ENCODE measurements at regions not wholly inside any gene's neighbourhood (a gene's known extent, or its start where the extent isn't known, plus 50 kb on each side); places are given as distances from the start of the nearest gene placed in this dataset.
A peak's percentile ranks its signal among the peaks of the same experiment; 100 is the strongest.

GRCh38 chr1:191099696-191100095 lies 622.0 kb upstream of the BRINP3 start:
- no peak overlapping the region for H3K27ac ChIP-seq
- no peak for DNase-seq (ENCODE audit: low read depth, low spot score)

GRCh38 chr1:191101960-191102359 lies 624.3 kb upstream of the BRINP3 start:
- H3K27ac ChIP-seq, result no peak overlapping the region
- DNase-seq (ENCODE audit: low read depth, low spot score), result no peak

DNA sequence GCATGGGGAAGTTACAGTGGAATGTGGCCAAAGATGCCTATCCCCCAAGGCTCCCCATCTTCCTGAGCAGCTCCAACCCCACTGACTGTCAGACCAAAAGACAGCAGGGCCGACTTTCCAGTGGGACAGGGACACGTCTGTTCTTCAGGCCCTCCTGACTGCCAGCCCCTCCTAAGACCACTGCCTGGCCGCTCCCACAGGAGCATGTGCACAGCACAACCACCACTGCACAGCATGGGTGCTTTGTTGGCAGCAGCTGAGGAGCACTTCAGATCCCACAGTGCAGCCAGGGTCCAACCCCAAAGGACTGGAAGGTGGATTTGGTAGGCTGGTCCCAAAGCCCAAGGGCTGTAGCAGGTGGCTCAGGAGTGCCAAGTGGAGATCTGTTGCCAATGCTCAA lies 648.3 kb upstream of the BRINP3 start:
- DNase-seq (ENCODE audit: low read depth, low spot score), result no peak

GRCh38 chr1:191134796-191135195 lies 657.1 kb upstream of the BRINP3 start:
- no peak overlapping the region for H3K27ac ChIP-seq
- DNase-seq (ENCODE audit: low read depth, low spot score), result no peak

More for the DNA sequence above, 648.3 kb upstream of the BRINP3 start:
- H3K27ac ChIP-seq, result no peak overlapping the region

- no peak overlapping the region for H3K27ac ChIP-seq
- no peak for DNase-seq (ENCODE audit: low read depth, low spot score)
Measured at GRCh38 chr1:191140038-191140437, 662.4 kb upstream of the BRINP3 start.

DNA sequence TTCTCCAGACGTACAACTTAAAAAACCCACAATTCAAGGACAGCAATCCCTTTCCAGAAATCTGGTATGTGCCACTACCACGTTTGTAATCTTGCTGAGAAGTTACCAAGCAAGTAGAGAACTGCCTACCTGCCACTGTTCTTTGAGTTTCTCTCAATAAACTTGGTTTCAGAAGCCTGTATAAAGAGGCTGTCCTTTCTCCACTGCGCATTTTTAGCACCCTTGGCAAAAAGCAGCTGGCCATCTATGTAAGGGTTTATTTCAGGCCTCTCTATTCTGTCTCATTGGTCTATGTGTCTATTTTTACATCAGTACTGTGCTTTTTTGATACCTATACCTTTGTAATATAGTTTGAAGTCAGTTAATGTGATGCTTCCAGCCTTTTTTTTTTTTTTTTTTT lies 665.1 kb upstream of the BRINP3 start:
- no peak for DNase-seq (ENCODE audit: low read depth, low spot score)
- H3K27ac ChIP-seq, result no peak overlapping the region

- no peak for DNase-seq (ENCODE audit: low read depth, low spot score)
- no peak overlapping the region for H3K27ac ChIP-seq
Measured at GRCh38 chr1:191145834-191146233, 668.2 kb upstream of the BRINP3 start.

GRCh38 chr1:191151321-191151807 lies 673.7 kb upstream of the BRINP3 start:
- no peak overlapping the region for H3K27ac ChIP-seq
- DNase-seq (ENCODE audit: low read depth, low spot score), result no peak

DNA sequence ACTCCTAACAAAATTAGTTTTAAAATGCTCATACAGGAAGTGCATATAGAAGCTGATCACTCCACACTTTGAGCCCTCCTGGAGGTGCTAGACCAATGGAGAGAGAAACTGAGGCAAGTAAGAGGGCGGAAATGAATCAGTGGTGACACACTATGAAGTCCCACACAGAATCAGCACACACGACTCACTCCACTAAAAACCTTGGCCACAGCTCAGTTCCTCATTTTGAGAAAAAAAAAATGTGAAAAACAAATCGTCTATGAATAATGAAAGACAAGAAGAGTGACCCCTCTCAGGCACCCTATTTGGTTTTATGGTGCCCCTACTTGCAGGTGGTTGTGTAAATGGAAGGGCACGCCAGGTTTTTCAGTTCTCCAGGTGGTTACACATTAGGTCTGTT lies 675.1 kb upstream of the BRINP3 start:
- DNase-seq (ENCODE audit: low read depth, low spot score), result no peak
- H3K27ac ChIP-seq, result no peak overlapping the region

DNA sequence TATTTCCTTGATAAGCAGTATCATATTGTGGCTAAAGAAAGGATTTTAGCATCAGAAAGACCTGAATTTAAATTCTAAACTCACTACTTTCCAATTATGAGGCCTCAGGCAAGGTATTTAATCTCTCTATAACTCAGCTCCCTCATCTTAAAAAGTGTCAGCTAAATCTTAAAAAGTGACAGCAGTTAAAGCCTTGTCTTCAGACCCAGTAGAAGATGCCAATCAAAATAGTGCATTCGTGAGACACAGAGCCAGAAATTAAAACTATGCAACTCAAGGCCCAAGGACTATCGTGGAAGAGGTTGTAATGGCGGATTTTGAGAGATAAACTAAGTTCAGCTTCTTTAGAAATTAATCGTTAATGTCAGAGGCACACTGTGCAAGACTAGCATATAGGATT lies 677.5 kb upstream of the BRINP3 start:
- H3K27ac ChIP-seq, result no peak overlapping the region
- no peak for DNase-seq (ENCODE audit: low read depth, low spot score)

DNA sequence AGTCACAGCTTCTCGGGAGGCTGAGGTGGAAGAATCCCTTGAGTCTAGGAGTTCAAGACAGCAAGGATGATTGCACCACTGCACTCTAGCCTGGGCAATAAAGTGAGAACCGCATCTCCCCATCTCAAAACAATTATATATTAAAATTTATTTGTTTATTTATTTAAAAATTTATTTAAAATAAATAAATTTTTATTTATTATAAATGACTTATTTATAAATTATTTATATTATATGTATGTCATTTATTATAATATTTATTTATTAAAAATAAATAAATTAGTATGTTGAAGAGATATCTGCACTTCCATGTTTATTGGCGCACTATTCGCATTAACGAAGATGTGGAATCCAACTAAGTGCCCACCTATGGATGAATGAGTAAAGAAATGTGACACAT lies 683.2 kb upstream of the BRINP3 start:
- no peak for DNase-seq (ENCODE audit: low read depth, low spot score)
- no peak overlapping the region for H3K27ac ChIP-seq

DNA sequence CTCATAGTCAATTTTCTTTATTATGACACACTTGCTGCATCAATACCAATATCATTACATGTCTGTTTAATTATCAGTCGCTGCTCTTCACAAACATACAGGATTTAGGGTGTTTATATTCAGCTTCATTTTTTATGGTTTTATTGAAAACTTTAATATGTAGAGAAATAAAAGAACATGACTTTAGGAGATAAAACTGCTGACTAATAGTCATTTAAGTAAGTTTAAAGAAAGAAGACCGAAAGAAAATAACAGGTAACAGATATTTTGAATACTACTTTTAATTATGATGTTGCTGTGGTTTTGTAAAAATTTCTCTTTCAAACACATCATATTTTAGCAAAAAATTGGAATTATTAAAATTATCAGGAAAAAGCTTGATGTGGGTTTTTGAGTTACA lies 685.1 kb upstream of the BRINP3 start:
- no peak overlapping the region for H3K27ac ChIP-seq
- no peak for DNase-seq (ENCODE audit: low read depth, low spot score)

GRCh38 chr1:191163621-191164020 lies 686.0 kb upstream of the BRINP3 start:
- no peak overlapping the region for H3K27ac ChIP-seq
- DNase-seq (ENCODE audit: low read depth, low spot score), result no peak

DNA sequence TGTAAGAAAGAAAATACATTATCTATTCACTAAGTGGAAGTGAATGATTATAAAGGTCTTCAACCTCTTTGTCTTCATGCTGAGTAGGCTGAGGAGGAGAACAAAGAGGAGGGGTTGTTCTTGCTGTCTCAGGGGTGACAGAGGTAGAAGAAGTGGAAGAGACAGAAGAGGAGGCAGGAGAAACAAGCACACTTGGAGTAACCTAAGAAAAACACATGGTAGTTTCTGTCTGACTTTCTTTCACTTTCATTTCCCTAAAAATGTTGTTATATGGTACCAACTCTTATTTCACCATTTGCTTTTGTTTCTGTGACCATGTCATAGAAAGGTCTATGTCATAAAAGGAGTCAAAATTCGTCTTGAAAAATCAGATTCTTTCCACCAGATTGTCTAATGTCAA lies 696.6 kb upstream of the BRINP3 start:
- no peak for DNase-seq (ENCODE audit: low read depth, low spot score)
- no peak overlapping the region for H3K27ac ChIP-seq

DNA sequence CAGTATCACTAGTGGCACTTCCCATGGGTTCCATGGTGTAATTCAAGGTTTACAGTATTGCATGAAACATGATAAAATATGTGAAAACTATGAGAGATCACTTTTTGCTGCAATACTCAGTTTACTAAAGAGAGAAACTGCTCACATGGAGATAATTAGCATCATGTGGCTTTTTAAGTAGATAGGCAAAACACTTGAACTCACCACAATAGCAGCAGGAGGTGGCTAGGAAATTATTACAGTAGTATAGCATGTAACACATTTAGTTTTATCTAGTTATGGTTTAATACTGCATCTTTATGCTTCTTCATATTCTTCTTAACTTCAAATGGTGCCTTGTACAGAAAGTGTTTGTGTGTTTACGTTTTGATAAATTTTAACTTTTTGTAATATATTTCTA lies 698.5 kb upstream of the BRINP3 start:
- no peak overlapping the region for H3K27ac ChIP-seq
- no peak for DNase-seq (ENCODE audit: low read depth, low spot score)

DNA sequence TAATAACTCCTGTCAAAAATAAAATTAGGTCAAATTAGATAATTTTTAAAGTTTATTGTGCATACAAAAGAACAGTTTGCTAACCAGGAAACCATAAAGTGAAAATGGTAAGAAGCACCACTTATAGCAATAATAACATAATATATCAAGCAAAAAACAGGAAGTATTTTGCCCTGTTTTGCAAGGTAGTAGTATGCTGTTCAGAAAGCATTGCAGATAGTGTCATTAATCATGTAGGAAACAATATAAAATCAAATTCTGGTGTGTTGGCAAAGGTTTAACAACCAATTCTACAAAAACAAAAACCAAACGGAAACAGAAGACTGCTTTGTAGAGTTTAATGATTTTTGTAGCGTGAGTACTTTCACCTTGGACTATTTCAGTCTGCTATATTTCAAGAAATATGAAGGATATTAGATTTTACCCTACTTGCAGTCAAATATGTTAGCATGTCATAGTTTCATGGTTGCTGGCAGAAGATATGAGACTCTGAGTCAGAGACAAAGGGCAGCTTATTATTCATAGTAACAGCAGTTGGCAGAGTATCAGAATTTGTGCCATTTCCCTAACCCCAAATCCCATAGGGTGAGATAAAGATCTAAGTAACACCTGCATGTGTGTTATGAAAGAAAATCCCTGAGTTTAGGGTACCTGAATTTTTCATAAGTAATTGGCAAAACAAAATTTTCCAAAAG lies 729.0 kb upstream of the BRINP3 start:
- no peak overlapping the region for H3K27ac ChIP-seq
- DNase-seq (ENCODE audit: low read depth, low spot score), result peak; percentile 8

DNA sequence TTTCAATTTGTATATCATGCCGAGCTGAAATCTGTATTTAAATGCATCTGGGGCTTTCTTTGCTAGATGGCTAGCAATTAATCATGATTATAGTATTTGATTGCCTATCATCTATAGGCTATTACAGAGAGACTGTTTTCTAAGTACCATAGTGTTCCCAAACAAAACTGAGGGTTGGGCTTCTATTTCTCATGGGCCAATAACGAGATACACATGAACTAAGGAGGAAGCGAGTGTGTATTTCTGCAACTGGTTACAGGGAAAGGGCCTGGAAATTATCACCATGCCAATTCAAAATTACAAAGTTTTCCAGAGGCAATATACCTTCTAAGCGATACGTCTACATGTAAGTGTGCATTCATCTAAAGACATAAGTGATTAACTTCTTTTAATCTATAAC lies 744.5 kb upstream of the BRINP3 start:
- DNase-seq (ENCODE audit: low read depth, low spot score), result no peak

GRCh38 chr1:191240925-191241324 lies 763.3 kb upstream of the BRINP3 start:
- H3K27ac ChIP-seq, result no peak overlapping the region
- no peak for DNase-seq (ENCODE audit: low read depth, low spot score)

More for the DNA sequence above, 744.5 kb upstream of the BRINP3 start:
- no peak overlapping the region for H3K27ac ChIP-seq

DNA sequence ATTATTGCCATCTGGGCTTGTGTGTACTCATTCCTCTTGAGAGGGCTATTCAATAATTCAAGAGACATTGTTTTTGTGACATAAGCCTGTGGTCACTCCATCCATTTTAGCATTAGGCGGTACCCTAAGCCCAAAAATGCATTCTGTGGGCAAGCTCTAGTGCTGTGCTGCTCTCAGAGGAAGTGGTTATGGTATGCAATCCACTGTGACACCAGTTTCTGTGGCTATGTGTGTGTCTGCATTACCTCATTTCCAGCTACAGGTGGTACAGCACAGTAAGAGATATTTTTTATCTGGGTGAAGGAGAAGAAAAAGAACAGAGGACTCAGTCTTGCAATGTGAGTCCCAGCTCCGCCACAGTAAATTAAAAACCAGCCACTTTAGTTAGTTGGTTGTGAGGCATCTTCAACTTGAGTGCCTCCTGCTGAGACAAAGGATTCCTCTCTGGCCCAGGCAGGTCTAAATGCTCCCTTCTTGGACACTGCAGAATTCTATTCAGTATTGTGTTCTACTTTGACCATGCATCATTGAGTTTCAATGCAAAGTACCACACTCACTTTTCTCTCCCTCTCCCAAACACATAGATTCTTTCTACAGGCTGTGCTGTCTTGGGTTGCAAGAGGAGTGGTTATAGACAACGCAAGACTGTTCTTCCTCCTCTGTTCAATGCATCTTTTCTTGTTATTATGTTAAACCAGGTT lies 777.8 kb upstream of the BRINP3 start:
- no peak overlapping the region for H3K27ac ChIP-seq
- no peak for DNase-seq (ENCODE audit: low read depth, low spot score)

DNA sequence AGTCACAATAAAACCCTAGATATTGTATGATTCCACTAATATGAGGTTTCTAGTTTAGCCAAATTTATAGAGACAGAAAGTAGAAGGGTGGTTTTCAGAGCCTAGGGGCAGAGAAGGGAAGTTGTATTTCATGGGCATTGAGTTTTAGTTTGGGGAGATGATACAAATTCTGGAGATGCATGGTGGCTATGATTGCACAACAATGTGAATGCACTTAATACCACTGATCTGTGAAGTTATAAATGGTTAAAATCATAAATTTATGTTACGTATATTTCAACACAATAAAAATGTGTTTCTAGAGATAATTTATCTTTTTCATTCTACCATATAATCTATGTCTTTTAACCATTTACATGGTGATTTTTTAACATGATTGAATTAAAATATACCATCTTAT lies 779.3 kb upstream of the BRINP3 start:
- no peak overlapping the region for H3K27ac ChIP-seq
- no peak for DNase-seq (ENCODE audit: low read depth, low spot score)

GRCh38 chr1:191260056-191260455 lies 782.4 kb upstream of the BRINP3 start:
- H3K27ac ChIP-seq, result no peak overlapping the region

GRCh38 chr1:191261111-191261510 lies 783.4 kb upstream of the BRINP3 start:
- DNase-seq (ENCODE audit: low read depth, low spot score), result no peak
- H3K27ac ChIP-seq, result no peak overlapping the region

More at GRCh38 chr1:191260056-191260455, 782.4 kb upstream of the BRINP3 start:
- no peak for DNase-seq (ENCODE audit: low read depth, low spot score)
